PC-3 (cell line): ENCODE measurements at regions not wholly inside any gene's neighbourhood (a gene's known extent, or its start where the extent isn't known, plus 50 kb on each side); places are given as distances from the start of the nearest gene placed in this dataset.

Experiments
- ATAC-seq: fragments of 200-7000 bp; cut with Tn5 transposase; 2 replicates; pipeline ENCODE4 v1.9.1; 2020; ENCODE audit warnings: mild to moderate bottlenecking, moderate library complexity
- BruUV-seq: library from RNA; stranded (reverse); fragments of 400-500 nt; replicated peaks from 2 replicates; lab custom pipeline; 2021; lab: Mats Ljungman, UMichigan
- CTCF ChIA-PET: fragments of 300-600 bp; sonication (Branson Sonifier 250); formaldehyde crosslinking; loops from one replicate; lab custom pipeline; 2022; ENCODE audit warnings: antibody characterized with exemption; lab: Charles Lee
- POLR2A ChIA-PET: fragments of 300-600 bp; sonication (Branson Sonifier 250); formaldehyde crosslinking; loops from one replicate; lab custom pipeline; 2022; ENCODE audit warnings: antibody characterized with exemption; ENCODE audit not compliant: unreplicated experiment; lab: Charles Lee
- DNase-seq: peaks from one replicate; pipeline ENCODE4 v3.0.0-alpha.2; 2015
- H2AFZ ChIP-seq: fragments of 300-600 bp; sonication (generic); 2 replicates; pipeline ENCODE4 v1.6.0; 2016; ENCODE audit warnings: antibody characterized with exemption, low read length
- H3F3A ChIP-seq: fragments of 300-600 bp; sonication (generic); one replicate; pipeline ENCODE4 v1.6.0; 2017; ENCODE audit warnings: antibody characterized with exemption, low read length, control low read depth, mild to moderate bottlenecking; ENCODE audit not compliant: unreplicated experiment
- H3K27ac ChIP-seq: fragments of 300-600 bp; sonication (generic); 2 replicates; pipeline ENCODE4 v1.5.1; 2016; ENCODE audit warnings: mild to moderate bottlenecking, low read length
- H3K27me3 ChIP-seq: fragments of 300-600 bp; sonication (generic); 2 replicates; pipeline ENCODE4 v1.6.1; 2016; ENCODE audit warnings: low read length, mixed read lengths
- H3K36me3 ChIP-seq: fragments of 300-600 bp; sonication (generic); 2 replicates; pipeline ENCODE4 v1.6.1; 2016; ENCODE audit warnings: low read depth, mixed run types, low read length, mixed read lengths
- H3K4me1 ChIP-seq: fragments of 300-600 bp; sonication (generic); 2 replicates; pipeline ENCODE4 v1.5.1; 2016; ENCODE audit warnings: low read length; ENCODE audit not compliant: insufficient read depth
- H3K4me2 ChIP-seq: fragments of 300-600 bp; sonication (generic); 2 replicates; pipeline ENCODE4 v1.6.0; 2016; ENCODE audit warnings: low read length
- H3K4me3 ChIP-seq: fragments of 300-600 bp; sonication (generic); 2 replicates; pipeline ENCODE4 v1.5.1; 2016; ENCODE audit warnings: mild to moderate bottlenecking, low read length, mixed read lengths
- H3K79me2 ChIP-seq: fragments of 300-600 bp; sonication (generic); 2 replicates; pipeline ENCODE4 v1.6.1; 2017; ENCODE audit warnings: low read length, mixed read lengths
- H3K9ac ChIP-seq: fragments of 300-600 bp; sonication (generic); 2 replicates; pipeline ENCODE4 v1.6.0; 2016; ENCODE audit warnings: mild to moderate bottlenecking, low read length
- H3K9me2 ChIP-seq: fragments of 300-600 bp; sonication (generic); replicated peaks from 2 replicates; pipeline ENCODE4 v1.6.1; 2016; ENCODE audit warnings: mixed run types, low read length, mixed read lengths
- H3K9me3 ChIP-seq: fragments of 300-600 bp; sonication (generic); 2 replicates; pipeline ENCODE4 v1.6.1; 2016; ENCODE audit warnings: low read length, mixed read lengths
- H4K20me1 ChIP-seq: fragments of 300-600 bp; sonication (generic); 2 replicates; pipeline ENCODE4 v1.6.1; 2016; ENCODE audit warnings: low read length, mixed read lengths
- CTCF ChIP-seq: fragments of 300-600 bp; sonication (generic); conservative IDR thresholded peaks from 2 replicates; pipeline ENCODE4 v1.5.1; 2017; ENCODE audit warnings: antibody characterized with exemption, low read depth, mild to moderate bottlenecking, low read length
- EZH2 ChIP-seq: fragments of 300-600 bp; sonication (generic); IDR thresholded peaks from one replicate; pipeline ENCODE4 v1.6.1; 2017; ENCODE audit warnings: antibody characterized with exemption, mild to moderate bottlenecking, low read length; ENCODE audit not compliant: unreplicated experiment
- EZH2phosphoT487 ChIP-seq: fragments of 300-600 bp; sonication (generic); IDR thresholded peaks from 2 replicates; pipeline ENCODE4 v1.6.1; 2018; ENCODE audit warnings: mild to moderate bottlenecking, antibody characterized with exemption, low read length, borderline replicate concordance
- intact Hi-C: fragments of 100-400 bp; cut with micrococcal nuclease; formaldehyde crosslinking; loops from 2 replicates; pipeline ENCODE4 v1.9.0; 2023

GRCh38 chr2:62283147-62283546 lies 87.2 kb downstream of the B3GNT2 start:
- H3K4me2 ChIP-seq = no peak overlapping the region
- ATAC-seq = no peak
- no peaks in the 10 kb centered on the region for H3K27me3 ChIP-seq
- peaks cover 9% of the 10 kb centered on the region for H3K4me1 ChIP-seq
- no peak overlapping the region for H3K4me3 ChIP-seq
- H3F3A ChIP-seq = no peaks in the 10 kb centered on the region
- TF ChIP-seq EZH2phosphoT487 = no peak
- no peak for TF ChIP-seq CTCF
- TF ChIP-seq EZH2 = no peak
- BruUV-seq = no TSS peak
- no peak for DNase-seq
- no peaks in the 10 kb centered on the region for H3K36me3 ChIP-seq
- no peaks in the 10 kb centered on the region; the same call in 1 of the 2 replicates for H3K9me3 ChIP-seq
- H4K20me1 ChIP-seq = no peaks in the 10 kb centered on the region
- POLR2A ChIA-PET = no interaction called here
- H3K9me2 ChIP-seq = no peaks in the 10 kb centered on the region
- CTCF ChIA-PET = no interaction called here
- intact Hi-C loops = no loop called here
- H3K27ac ChIP-seq = no peak overlapping the region
- no peak overlapping the region for H2AFZ ChIP-seq
- no peaks in the 10 kb centered on the region for H3K79me2 ChIP-seq
- no peak overlapping the region for H3K9ac ChIP-seq

GRCh38 chr2:62281663-62282062 lies 85.7 kb downstream of the B3GNT2 start:
- Histone ChIP-seq H3K36me3 (no peaks in the 10 kb centered on the region), H3F3A (no peaks in the 10 kb centered on the region), H3K4me1 (no peaks in the 10 kb centered on the region), H4K20me1 (no peaks in the 10 kb centered on the region), H3K9ac (no peak overlapping the region), H3K9me2 (no peaks in the 10 kb centered on the region), H3K4me3 (no peak overlapping the region), H3K9me3 (peaks cover 15% of the 10 kb centered on the region; the same call in 1 of the 2 replicates), H2AFZ (no peak overlapping the region), H3K27me3 (no peaks in the 10 kb centered on the region), H3K27ac (no peak overlapping the region), H3K79me2 (no peaks in the 10 kb centered on the region), H3K4me2 (no peak overlapping the region)
- intact Hi-C loops = no loop called here
- ATAC-seq (no peak), DNase-seq (no peak)
- CTCF ChIA-PET = no interaction called here
- BruUV-seq = no TSS peak
- POLR2A ChIA-PET = no interaction called here
- TF ChIP-seq EZH2 (no peak), CTCF (no peak), EZH2phosphoT487 (no peak)

GRCh38 chr2:62277688-62278087 lies 81.8 kb downstream of the B3GNT2 start:
- DNase-seq (no peak), ATAC-seq (no peak)
- Histone ChIP-seq H2AFZ (no peak overlapping the region), H3K27me3 (no peaks in the 10 kb centered on the region), H3K4me1 (no peaks in the 10 kb centered on the region), H3F3A (no peaks in the 10 kb centered on the region), H4K20me1 (no peaks in the 10 kb centered on the region), H3K27ac (no peak overlapping the region), H3K36me3 (no peaks in the 10 kb centered on the region), H3K9me3 (peaks cover 15% of the 10 kb centered on the region; the same call in 1 of the 2 replicates), H3K79me2 (no peaks in the 10 kb centered on the region), H3K9me2 (no peaks in the 10 kb centered on the region; the same call in 1 of the 2 replicates), H3K4me2 (no peak overlapping the region), H3K9ac (no peak overlapping the region), H3K4me3 (no peak overlapping the region)
- no TSS peak for BruUV-seq
- ChIA-PET CTCF (no interaction called here), POLR2A (no interaction called here)
- intact Hi-C loops = no loop called here
- no peak for TF ChIP-seq EZH2
- no peak for TF ChIP-seq CTCF
- no peak for TF ChIP-seq EZH2phosphoT487
